Liver (tissue), 8 donors: ENCODE measurements at regions not wholly inside any gene's neighbourhood (a gene's known extent, or its start where the extent isn't known, plus 50 kb on each side); places are given as distances from the start of the nearest gene placed in this dataset.

ENCODE experiments used
- DNase-seq: peaks from one replicate; pipeline ENCODE4 v3.0.0-alpha.2; 2017; ENCODE audit warnings: low spot score
- H3K27ac ChIP-seq, 2 donors: one replicate each; pipeline ENCODE4 v1.7.0; 2013; ENCODE audit warnings: inconsistent platforms in 2 of 2, low read length in 2 of 2, control low read depth in 1 of 2, low read depth in 1 of 2, mild to moderate bottlenecking in 1 of 2
- H3K27me3 ChIP-seq, 4 donors: one replicate each; pipeline versions ENCODE4 v1.6.1 to v1.7.0; 2013; ENCODE audit warnings: low read length in 3 of 4, inconsistent platforms in 1 of 4, mild to moderate bottlenecking in 1 of 4, moderate library complexity in 1 of 4; ENCODE audit not compliant: control insufficient read depth in 4 of 4, insufficient read depth in 4 of 4
- H3K36me3 ChIP-seq, 4 donors: one replicate each; pipeline versions ENCODE4 v1.6.1 to v1.7.0; 2013; ENCODE audit warnings: low read length in 3 of 4, mild to moderate bottlenecking in 3 of 4, low read depth in 1 of 4, moderate library complexity in 1 of 4; ENCODE audit not compliant: control insufficient read depth in 4 of 4, insufficient read depth in 3 of 4
- H3K4me1 ChIP-seq, 4 donors: one replicate each; pipeline versions ENCODE4 v1.6.1 to v1.7.0; 2013; ENCODE audit warnings: low read length in 3 of 4, mild to moderate bottlenecking in 3 of 4, moderate library complexity in 1 of 4; ENCODE audit not compliant: control insufficient read depth in 4 of 4, insufficient read depth in 4 of 4
- H3K4me3 ChIP-seq, 3 donors: one replicate each; pipeline versions ENCODE4 v1.6.1 to v1.7.0; 2013; ENCODE audit warnings: low read length in 3 of 3, control low read depth in 1 of 3, low read depth in 1 of 3, mild to moderate bottlenecking in 1 of 3
- H3K9ac ChIP-seq, 2 donors: one replicate each; pipeline ENCODE4 v1.7.0; 2013; ENCODE audit warnings: low read length in 2 of 2, mild to moderate bottlenecking in 2 of 2, moderate library complexity in 2 of 2, control low read depth in 1 of 2, low read depth in 1 of 2
- H3K9me3 ChIP-seq, 4 donors: one replicate each; pipeline versions ENCODE4 v1.6.1 to v1.7.0; 2013; ENCODE audit warnings: low read length in 3 of 4; ENCODE audit not compliant: control insufficient read depth in 4 of 4
- EGR1 ChIP-seq, 2 donors: IDR thresholded peaks; 2 replicates each; pipeline ENCODE4 v1.6.1; 2016 to 2018; ENCODE audit warnings: antibody characterized with exemption in 2 of 2, low read depth in 2 of 2
- FOXA1 ChIP-seq: IDR thresholded peaks from 2 replicates; pipeline ENCODE4 v1.6.1; 2016; ENCODE audit warnings: antibody characterized with exemption
- FOXA2 ChIP-seq: IDR thresholded peaks from 2 replicates; pipeline ENCODE4 v1.6.1; 2016; ENCODE audit warnings: antibody characterized with exemption
- GABPA ChIP-seq, 2 donors: IDR thresholded peaks in 1 of 2; conservative IDR thresholded peaks in 1 of 2; 2 replicates each; pipeline ENCODE4 v1.6.1; 2016; ENCODE audit warnings: antibody characterized with exemption in 2 of 2, mild to moderate bottlenecking in 1 of 2, moderate library complexity in 1 of 2
- HNF4A ChIP-seq, 2 donors: conservative IDR thresholded peaks; 2 replicates each; pipeline ENCODE4 v1.6.1; 2016; ENCODE audit warnings: antibody characterized with exemption in 2 of 2, mild to moderate bottlenecking in 2 of 2
- HNF4G ChIP-seq: IDR thresholded peaks from 2 replicates; pipeline ENCODE4 v1.6.1; 2016; ENCODE audit warnings: antibody characterized with exemption
- JUND ChIP-seq, 2 donors: IDR thresholded peaks; 2 replicates each; pipeline ENCODE4 v1.6.1; 2016; ENCODE audit warnings: antibody characterized with exemption in 2 of 2
- MAX ChIP-seq: IDR thresholded peaks from 2 replicates; pipeline ENCODE4 v1.6.1; 2016; ENCODE audit warnings: antibody characterized with exemption
- NR2F2 ChIP-seq: IDR thresholded peaks from 2 replicates; pipeline ENCODE4 v1.6.1; 2016; ENCODE audit warnings: antibody characterized with exemption
- RAD21 ChIP-seq, 2 donors: IDR thresholded peaks; 2 replicates each; pipeline ENCODE4 v1.6.1; 2016; ENCODE audit warnings: antibody characterized with exemption in 2 of 2, mild to moderate bottlenecking in 2 of 2
- REST ChIP-seq: IDR thresholded peaks from 2 replicates; pipeline ENCODE4 v1.6.1; 2016; ENCODE audit warnings: antibody characterized with exemption, mild to moderate bottlenecking
- RXRA ChIP-seq, 2 donors: IDR thresholded peaks; 2 replicates each; pipeline ENCODE4 v1.6.1; 2017 to 2018; ENCODE audit warnings: antibody characterized with exemption in 2 of 2, mild to moderate bottlenecking in 1 of 2
- SP1 ChIP-seq: IDR thresholded peaks from 2 replicates; pipeline ENCODE4 v1.6.1; 2018; ENCODE audit warnings: antibody characterized with exemption, mild to moderate bottlenecking
- TAF1 ChIP-seq: conservative IDR thresholded peaks from 2 replicates; pipeline ENCODE4 v1.6.1; 2016; ENCODE audit warnings: antibody characterized with exemption, mild to moderate bottlenecking
- YY1 ChIP-seq: IDR thresholded peaks from 2 replicates; pipeline ENCODE4 v1.6.1; 2016; ENCODE audit warnings: antibody characterized with exemption, mild to moderate bottlenecking
- WGBS: extraction: QIAGEN DNeasy Blood & Tissue Kit; methylation state at CpG from one replicate; pipeline ENCODE4 v1.1.7; 2013; 5-methylcytosine and 5-hydroxymethylcytosine counted together
- TF ChIP-seq, protein P1 (sequence below): fragments of 150-350 bp; IDR thresholded peaks from 2 replicates; pipeline ENCODE4 v1.5.1; 2017; ENCODE audit warnings: improper control_type of control experiment, low read depth, low read length; ENCODE audit not compliant: missing input control
- TF ChIP-seq, protein P2 (sequence below): IDR thresholded peaks from 2 replicates; pipeline ENCODE4 v1.6.1; 2016; ENCODE audit warnings: antibody characterized with exemption
- TF ChIP-seq, protein P3 (sequence below): IDR thresholded peaks from 2 replicates; pipeline ENCODE4 v1.6.1; 2016; ENCODE audit warnings: antibody characterized with exemption
- donor health status: healthy.
- donor health status: healthy.
- donor health status: healthy.
- donor health status: healthy.
- donor health status: healthy.

DNA sequence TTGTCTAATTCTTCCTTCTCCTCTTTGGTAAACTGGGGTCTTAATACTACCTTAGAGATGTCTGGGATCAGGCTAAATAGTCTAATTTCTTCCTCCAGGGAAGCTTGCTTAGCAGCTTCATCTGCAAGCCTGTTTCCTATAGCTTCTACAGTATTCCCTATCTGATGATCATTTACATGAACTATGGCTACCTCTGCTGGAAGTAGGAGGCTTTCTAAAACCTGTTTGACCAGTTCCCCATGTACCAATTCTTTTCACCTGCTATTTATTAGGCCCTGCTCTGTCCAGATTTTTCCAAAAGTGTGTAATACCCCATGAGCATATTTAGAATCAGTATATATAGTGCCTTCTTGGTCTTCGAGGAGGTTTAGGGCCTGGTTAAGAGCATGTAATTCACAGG is 619.8 kb downstream of the HINT1 start:
- no peak overlapping the region for H3K27ac ChIP-seq
- WGBS = 58% methylated on average over 1 of the region's 1 CpG

More for the DNA sequence above, 619.8 kb downstream of the HINT1 start:
- H3K4me1 ChIP-seq = no peaks in the 10 kb centered on the region
- no peak overlapping the region for H3K9ac ChIP-seq
- no peaks in the 10 kb centered on the region for H3K27me3 ChIP-seq
- H3K4me3 ChIP-seq = no peak overlapping the region
- TF ChIP-seq TAF1 (no peak), RXRA (IDR thresholded peaks at IDR 0.05) (no peak), HNF4G (no peak), HNF4A (conservative IDR thresholded peaks at IDR 0.05) (no peak), FOXA2 (no peak), MAX (no peak), YY1 (no peak), JUND (IDR thresholded peaks at IDR 0.05) (no peak), GABPA (IDR thresholded peaks at IDR 0.05 in 1 of 2, conservative IDR thresholded peaks at IDR 0.05 in 1 of 2) (no peak), NR2F2 (no peak), FOXA1 (no peak), REST (no peak), RAD21 (IDR thresholded peaks at IDR 0.05) (no peak), SP1 (no peak), EGR1 (IDR thresholded peaks at IDR 0.05; ENCODE audit: low read depth in 2 of 2) (no peak)
- TF ChIP-seq, protein P1, sequence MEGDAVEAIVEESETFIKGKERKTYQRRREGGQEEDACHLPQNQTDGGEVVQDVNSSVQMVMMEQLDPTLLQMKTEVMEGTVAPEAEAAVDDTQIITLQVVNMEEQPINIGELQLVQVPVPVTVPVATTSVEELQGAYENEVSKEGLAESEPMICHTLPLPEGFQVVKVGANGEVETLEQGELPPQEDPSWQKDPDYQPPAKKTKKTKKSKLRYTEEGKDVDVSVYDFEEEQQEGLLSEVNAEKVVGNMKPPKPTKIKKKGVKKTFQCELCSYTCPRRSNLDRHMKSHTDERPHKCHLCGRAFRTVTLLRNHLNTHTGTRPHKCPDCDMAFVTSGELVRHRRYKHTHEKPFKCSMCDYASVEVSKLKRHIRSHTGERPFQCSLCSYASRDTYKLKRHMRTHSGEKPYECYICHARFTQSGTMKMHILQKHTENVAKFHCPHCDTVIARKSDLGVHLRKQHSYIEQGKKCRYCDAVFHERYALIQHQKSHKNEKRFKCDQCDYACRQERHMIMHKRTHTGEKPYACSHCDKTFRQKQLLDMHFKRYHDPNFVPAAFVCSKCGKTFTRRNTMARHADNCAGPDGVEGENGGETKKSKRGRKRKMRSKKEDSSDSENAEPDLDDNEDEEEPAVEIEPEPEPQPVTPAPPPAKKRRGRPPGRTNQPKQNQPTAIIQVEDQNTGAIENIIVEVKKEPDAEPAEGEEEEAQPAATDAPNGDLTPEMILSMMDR = no peak
- TF ChIP-seq, protein P2, sequence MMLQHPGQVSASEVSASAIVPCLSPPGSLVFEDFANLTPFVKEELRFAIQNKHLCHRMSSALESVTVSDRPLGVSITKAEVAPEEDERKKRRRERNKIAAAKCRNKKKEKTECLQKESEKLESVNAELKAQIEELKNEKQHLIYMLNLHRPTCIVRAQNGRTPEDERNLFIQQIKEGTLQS = no peak
- TF ChIP-seq, protein P3, sequence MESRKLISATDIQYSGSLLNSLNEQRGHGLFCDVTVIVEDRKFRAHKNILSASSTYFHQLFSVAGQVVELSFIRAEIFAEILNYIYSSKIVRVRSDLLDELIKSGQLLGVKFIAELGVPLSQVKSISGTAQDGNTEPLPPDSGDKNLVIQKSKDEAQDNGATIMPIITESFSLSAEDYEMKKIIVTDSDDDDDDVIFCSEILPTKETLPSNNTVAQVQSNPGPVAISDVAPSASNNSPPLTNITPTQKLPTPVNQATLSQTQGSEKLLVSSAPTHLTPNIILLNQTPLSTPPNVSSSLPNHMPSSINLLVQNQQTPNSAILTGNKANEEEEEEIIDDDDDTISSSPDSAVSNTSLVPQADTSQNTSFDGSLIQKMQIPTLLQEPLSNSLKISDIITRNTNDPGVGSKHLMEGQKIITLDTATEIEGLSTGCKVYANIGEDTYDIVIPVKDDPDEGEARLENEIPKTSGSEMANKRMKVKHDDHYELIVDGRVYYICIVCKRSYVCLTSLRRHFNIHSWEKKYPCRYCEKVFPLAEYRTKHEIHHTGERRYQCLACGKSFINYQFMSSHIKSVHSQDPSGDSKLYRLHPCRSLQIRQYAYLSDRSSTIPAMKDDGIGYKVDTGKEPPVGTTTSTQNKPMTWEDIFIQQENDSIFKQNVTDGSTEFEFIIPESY = no peak
- H3K36me3 ChIP-seq = no peaks in the 10 kb centered on the region
- peaks cover 0 to 4% (median 0%) of the 10 kb centered on the region in 4 donors for H3K9me3 ChIP-seq
- no peak for DNase-seq
